ENCODE measurements at regions not wholly inside any gene's neighbourhood (a gene's known extent, or its start where the extent isn't known, plus 50 kb on each side); places are given as distances from the start of the nearest gene placed in this dataset.

- 49 to 63% methylated on average over 4 of the region's 4 CpGs for WGBS, 2 donors
- no peaks in the 10 kb centered on the region for H3K27me3 ChIP-seq
- peaks cover 8% of the 10 kb centered on the region for H3K4me1 ChIP-seq
- ATAC-seq (no peak), DNase-seq (no peak)
- H3K4me3 ChIP-seq, result no peak overlapping the region
- TF ChIP-seq POLR2A (IDR thresholded peaks at IDR 0.05), result no peak
- TF ChIP-seq CTCF (IDR thresholded peaks at IDR 0.05), result no peak
- no peaks in the 10 kb centered on the region for H3K36me3 ChIP-seq (replicated peaks in 1 of 2; ENCODE audit: insufficient read depth in 1 of 2, low read depth in 2 of 2)
- no peak overlapping the region for H3K27ac ChIP-seq
- intact Hi-C loops (cut with DNase I), result no loop called here
- no peaks in the 10 kb centered on the region for H3K9me3 ChIP-seq
Observed at GRCh38 chr7:52959878-52960660, 75.4 kb upstream of the POM121L12 start.

GRCh38 chr7:52959336-52959735 lies 76.1 kb upstream of the POM121L12 start:
- H3K9me3 ChIP-seq, result no peaks in the 10 kb centered on the region
- H3K27me3 ChIP-seq, result no peaks in the 10 kb centered on the region
- DNase-seq (no peak), ATAC-seq (no peak)
- TF ChIP-seq POLR2A (IDR thresholded peaks at IDR 0.05) (no peak), CTCF (IDR thresholded peaks at IDR 0.05) (no peak)
- peaks cover 8% of the 10 kb centered on the region for H3K4me1 ChIP-seq
- H3K4me3 ChIP-seq, result no peak overlapping the region
- intact Hi-C loops (cut with DNase I), result no loop called here
- no peak overlapping the region for H3K27ac ChIP-seq
- H3K36me3 ChIP-seq (replicated peaks in 1 of 2; ENCODE audit: insufficient read depth in 1 of 2, low read depth in 2 of 2), result no peaks in the 10 kb centered on the region
- WGBS, 2 donors, result 81 to 93% methylated on average over 1 of the region's 1 CpG

GRCh38 chr7:52958621-52959140 lies 76.8 kb upstream of the POM121L12 start:
- Histone ChIP-seq H3K27me3 (no peaks in the 10 kb centered on the region), H3K36me3 (replicated peaks in 1 of 2; ENCODE audit: insufficient read depth in 1 of 2, low read depth in 2 of 2) (no peaks in the 10 kb centered on the region), H3K27ac (no peak overlapping the region), H3K4me1 (peaks cover 8% of the 10 kb centered on the region), H3K9me3 (no peaks in the 10 kb centered on the region), H3K4me3 (no peak overlapping the region)
- intact Hi-C loops (cut with DNase I), result no loop called here
- TF ChIP-seq POLR2A (IDR thresholded peaks at IDR 0.05) (no peak), CTCF (IDR thresholded peaks at IDR 0.05) (no peak)
- no peak for DNase-seq
- no peak for ATAC-seq
- WGBS, 2 donors, result 67 to 76% methylated on average over 4 of the region's 4 CpGs

GRCh38 chr7:52956379-52956915 lies 79.0 kb upstream of the POM121L12 start:
- Histone ChIP-seq H3K4me3 (no peak overlapping the region), H3K4me1 (peaks cover 8% of the 10 kb centered on the region), H3K27ac (no peak overlapping the region), H3K27me3 (no peaks in the 10 kb centered on the region), H3K36me3 (replicated peaks in 1 of 2; ENCODE audit: insufficient read depth in 1 of 2, low read depth in 2 of 2) (no peaks in the 10 kb centered on the region), H3K9me3 (no peaks in the 10 kb centered on the region)
- ATAC-seq (no peak), DNase-seq (peak in 1 of 4 donors; percentile 9)
- no peak for TF ChIP-seq POLR2A (IDR thresholded peaks at IDR 0.05)
- intact Hi-C loops (cut with DNase I), result no loop called here
- 11 to 12% methylated on average over 10 of the region's 10 CpGs for WGBS, 2 donors

GRCh38 chr7:52955522-52955921 lies 79.9 kb upstream of the POM121L12 start:
- H3K27me3 ChIP-seq, result no peaks in the 10 kb centered on the region
- no peak overlapping the region for H3K4me3 ChIP-seq
- WGBS, 2 donors, result 76 to 81% methylated on average over 2 of the region's 2 CpGs
- H3K9me3 ChIP-seq, result no peaks in the 10 kb centered on the region
- TF ChIP-seq POLR2A (IDR thresholded peaks at IDR 0.05) (no peak), CTCF (IDR thresholded peaks at IDR 0.05) (no peak)
- no peaks in the 10 kb centered on the region for H3K36me3 ChIP-seq (replicated peaks in 1 of 2; ENCODE audit: insufficient read depth in 1 of 2, low read depth in 2 of 2)
- no peak overlapping the region for H3K27ac ChIP-seq
- intact Hi-C loops (cut with DNase I), result no loop called here
- H3K4me1 ChIP-seq, result peaks cover 8% of the 10 kb centered on the region
- no peak for ATAC-seq
- no peak for DNase-seq

All from body of pancreas (tissue), 4 donors.